ENCODE measurements at regions not wholly inside any gene's neighbourhood (a gene's known extent, or its start where the extent isn't known, plus 50 kb on each side); places are given as distances from the start of the nearest gene placed in this dataset.

DNA sequence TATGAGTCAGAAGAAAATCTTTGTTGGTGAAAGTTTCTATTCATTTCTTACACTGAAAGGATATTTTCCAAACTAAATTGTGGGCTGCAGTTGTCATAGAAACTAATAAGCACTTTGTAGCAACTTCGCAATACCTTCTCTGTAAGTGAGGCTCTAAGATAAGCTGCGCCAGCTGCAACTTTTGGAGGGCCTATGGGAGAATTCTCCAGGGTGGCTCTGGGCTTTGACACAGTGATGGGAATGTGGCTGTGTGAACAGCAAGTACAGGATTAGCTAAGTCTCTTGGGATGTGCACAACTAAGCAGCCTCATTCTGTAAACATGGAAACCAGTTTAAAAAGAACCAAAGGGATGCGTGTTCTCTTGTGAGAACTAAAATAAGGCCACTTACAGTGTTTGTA, 124.6 kb upstream of the SGO1 start:
- TF ChIP-seq CTCF (IDR thresholded peaks at IDR 0.05) = no peak
- TF ChIP-seq POLR2A (IDR thresholded peaks at IDR 0.05) = no peak

Measured in vagina (tissue), 2 donors.